Stimulated activated CD4-positive, alpha-beta T cell treated with anti-CD3 and anti-CD28 coated beads, Interleukin-4, amount 100 ng/mL, for 48 hours (primary cell): ENCODE measurements at regions not wholly inside any gene's neighbourhood (a gene's known extent, or its start where the extent isn't known, plus 50 kb on each side); places are given as distances from the start of the nearest gene placed in this dataset.
"Not testable (repeated sequence)": the region's sequence is repeated elsewhere in the genome, so short reads cannot be mapped to it uniquely, and the experiment has no call there.

Source experiments
- DNase-seq, 2 donors: peaks; one replicate each; pipeline ENCODE4 v3.0.0-alpha.2; 2020; ENCODE audit warnings: low read depth in 2 of 2

DNA sequence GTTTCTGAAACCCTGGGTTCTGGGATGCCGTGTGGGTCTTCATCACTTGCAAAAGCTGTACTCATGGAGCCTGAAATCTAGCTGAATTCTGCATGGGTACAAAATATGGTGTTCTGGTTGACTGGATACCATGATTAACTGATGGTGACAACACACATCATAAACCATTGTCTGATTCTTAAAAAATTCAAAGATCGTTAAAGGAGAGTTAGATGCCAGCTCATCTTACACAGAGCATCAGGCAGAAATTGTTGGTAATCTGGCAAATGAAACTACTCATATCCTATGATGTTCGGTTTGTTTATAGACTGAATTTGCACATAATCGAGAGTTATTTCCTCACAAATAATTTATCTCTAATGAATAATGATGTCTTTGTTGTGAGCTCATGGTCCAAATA is 218.1 kb upstream of the PKN2 start:
- no peak for DNase-seq

DNA sequence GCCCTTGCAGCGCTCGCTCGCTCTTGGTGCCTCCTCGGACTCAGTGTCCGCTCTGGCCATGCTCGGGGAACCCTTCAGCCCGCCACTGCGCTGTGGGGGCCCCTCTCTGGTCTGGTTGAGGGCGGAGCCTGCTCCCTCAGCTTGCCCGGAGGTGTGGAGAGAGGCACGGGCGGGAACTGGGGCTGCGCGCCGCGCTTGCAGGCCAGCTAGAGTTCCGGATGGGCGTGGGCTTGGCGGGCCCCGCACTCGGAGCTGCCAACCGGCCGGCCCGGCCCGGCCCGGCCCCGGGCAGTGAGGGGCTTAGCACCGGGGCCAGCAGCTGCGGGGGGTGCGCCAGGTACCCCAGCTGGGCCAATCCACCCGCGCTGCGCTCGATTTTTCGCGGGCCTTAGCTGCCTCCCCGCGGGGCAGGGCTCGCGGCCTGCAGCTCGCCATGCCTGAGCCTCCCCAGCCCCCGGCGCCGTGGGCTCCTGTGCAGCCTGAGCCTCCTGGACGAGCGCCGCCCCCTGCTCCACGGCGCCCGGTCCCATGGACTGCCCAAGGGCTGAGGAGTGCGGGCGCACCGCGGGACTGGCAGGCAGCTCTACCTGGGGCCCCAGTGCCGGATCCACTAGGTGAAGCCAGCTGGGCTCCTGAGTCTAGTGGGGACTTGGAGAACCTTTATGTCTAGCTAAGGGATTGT is 217.0 kb upstream of the PKN2 start:
- DNase-seq: no peak

DNA sequence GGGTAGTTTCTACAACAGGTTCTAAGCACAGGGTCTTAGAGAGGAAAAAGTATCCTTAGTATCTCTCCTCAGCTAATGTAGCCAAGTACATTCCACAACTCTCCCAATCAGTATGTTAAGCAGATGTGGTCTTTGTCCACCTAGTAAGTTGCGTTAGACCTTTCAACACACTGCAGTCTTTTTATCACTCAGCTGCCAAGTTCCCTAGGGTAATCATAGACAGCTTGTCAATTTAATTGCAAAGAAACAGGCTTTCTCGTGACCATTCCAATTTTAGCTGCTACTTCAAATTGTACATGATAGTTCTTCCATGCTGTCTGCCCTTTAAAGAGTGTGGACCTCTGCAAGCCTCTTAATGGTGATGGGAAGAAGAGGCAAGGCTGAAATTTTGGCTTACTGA is 211.8 kb upstream of the PKN2 start:
- DNase-seq: no peak

DNA sequence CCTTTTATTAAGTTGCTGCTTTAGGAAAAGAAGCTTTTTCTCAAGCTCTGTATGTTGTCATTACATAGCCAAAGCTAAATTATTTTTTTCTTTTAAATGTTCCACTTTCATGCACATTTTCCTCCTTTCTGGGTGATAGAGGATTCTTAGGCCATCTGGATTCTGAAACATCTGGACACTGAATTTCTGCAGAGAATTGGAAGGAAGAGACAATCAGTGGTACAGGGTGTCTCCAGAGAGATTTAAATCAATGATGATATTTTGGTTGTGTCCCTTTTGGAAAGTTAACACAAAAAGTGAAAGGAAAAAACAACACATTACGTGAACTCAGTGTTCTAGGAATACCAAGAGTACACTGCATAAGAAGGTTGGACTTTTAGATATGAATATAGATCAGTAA is 211.4 kb upstream of the PKN2 start:
- no peak for DNase-seq

- no peak for DNase-seq
These were observed 209.3 kb upstream of the PKN2 start for GRCh38 chr1:88474555-88475304.

DNA sequence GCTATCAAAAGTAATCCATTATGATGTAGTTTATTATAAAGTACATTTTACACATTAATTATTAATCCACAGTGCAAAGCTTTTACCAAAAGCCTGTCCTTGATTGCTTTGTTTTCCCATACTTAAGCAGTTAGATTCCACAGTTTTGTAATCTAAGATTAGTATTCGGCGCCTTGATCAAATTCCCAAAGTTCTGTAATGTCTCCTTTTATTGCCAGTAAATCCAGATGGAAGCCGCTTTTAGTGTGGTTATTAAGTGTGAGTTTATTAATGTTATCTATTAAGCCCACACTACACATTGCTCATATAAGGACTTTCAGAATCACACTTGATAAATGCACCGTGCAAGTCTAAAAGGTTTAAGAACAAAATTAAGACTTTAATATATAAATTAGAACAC is 199.2 kb upstream of the PKN2 start:
- no peak for DNase-seq

- DNase-seq: no peak
These were observed 195.8 kb upstream of the PKN2 start for GRCh38 chr1:88488237-88488636.

GRCh38 chr1:88490676-88491075 is 193.4 kb upstream of the PKN2 start:
- no peak for DNase-seq

DNA sequence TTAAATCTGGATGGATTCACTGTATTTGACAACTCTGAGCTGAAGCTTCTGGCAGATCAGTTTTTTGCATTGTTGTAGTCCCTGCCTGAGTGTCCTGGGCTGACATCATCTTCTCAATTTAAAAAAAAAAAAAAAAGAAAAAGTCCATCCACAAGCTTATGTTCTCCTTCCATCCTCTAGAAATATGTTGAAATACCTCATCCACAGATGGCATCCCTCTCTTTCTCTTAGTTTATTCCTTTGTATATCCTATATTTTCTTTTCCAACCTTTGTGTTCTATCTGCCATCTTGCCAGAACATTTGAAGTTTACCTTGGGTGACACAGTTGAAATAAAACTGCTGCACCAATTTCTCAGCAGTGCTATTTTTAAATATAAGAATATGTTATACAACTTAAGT is 184.4 kb upstream of the PKN2 start:
- no peak for DNase-seq

DNA sequence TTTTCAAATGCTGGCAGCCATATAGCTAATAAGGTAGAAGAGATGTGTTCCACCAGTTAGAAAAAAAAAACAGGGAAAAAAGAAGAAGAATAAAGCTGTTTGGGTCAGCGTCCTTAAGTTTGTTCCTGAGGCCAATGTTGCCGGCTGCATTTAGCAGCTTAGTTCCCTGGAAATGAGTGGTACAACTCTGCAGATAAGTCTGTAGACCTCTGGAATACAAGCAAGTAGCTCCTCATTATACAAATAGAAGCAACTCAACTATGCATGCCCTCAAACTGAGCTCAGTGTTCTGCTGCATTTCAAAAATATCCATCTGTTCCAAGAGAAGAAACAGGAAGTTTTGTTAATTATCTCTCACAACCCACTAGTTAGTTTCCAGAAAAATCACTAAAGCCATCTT is 181.2 kb upstream of the PKN2 start:
- no peak for DNase-seq

- DNase-seq: no peak
These were observed 180.4 kb upstream of the PKN2 start for GRCh38 chr1:88503646-88504045.

- no peak for DNase-seq
These were observed 179.5 kb upstream of the PKN2 start for GRCh38 chr1:88504601-88505000.

GRCh38 chr1:88509379-88509778 is 174.7 kb upstream of the PKN2 start:
- DNase-seq: no peak

- DNase-seq: no peak
These were observed 169.5 kb upstream of the PKN2 start for GRCh38 chr1:88514544-88515060.

GRCh38 chr1:88517499-88517898 is 166.6 kb upstream of the PKN2 start:
- not testable (repeated sequence) for DNase-seq

DNA sequence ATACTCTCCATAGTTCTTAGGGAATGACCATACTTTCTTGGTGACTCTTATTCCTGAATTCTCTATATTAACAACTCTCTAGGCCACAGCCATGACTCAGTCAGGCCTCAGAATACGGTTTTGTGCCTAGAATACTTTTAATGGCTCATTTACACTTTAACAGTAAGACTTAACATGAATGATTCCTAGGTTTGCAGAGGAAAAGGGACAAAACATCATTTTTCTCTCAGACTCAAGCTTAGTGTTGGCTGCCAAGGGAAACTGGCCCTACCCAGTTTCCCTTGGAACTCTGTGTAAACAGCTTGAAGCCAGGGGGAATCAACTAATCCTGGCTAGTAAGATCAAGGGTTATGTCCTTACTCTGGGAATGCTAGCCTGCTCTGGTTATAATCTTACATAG is 164.9 kb upstream of the PKN2 start:
- DNase-seq: no peak

DNA sequence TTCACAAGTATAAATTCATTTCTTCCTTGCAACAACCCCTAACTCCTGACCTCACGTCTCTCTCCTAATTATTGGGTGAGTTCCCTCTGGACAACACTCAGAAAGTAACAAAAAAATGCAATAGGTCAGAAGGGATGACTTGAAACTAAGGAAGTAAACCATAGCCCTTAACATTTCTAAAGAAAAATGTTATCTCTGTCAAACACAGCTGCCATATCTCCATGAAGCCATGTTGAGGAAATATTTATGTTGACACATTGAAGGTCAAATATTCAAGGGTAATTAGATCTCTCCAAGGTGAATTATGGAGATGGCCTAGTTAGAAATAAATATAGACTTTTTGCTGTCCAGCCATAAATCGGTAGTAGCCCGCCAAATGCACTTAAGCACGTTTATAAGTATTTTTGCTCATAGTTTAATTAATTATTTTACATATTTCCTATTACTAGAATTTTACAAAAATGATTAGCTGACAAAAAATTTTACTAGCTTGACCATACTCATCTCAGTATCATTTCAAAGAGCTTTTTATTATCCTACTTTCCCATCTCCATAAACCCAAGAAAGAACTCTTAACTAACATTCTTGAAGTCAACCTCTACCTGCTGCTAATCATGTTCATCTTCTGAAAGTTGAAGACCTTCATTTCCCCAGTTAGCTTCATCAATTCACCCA is 160.1 kb upstream of the PKN2 start:
- DNase-seq: no peak

DNA sequence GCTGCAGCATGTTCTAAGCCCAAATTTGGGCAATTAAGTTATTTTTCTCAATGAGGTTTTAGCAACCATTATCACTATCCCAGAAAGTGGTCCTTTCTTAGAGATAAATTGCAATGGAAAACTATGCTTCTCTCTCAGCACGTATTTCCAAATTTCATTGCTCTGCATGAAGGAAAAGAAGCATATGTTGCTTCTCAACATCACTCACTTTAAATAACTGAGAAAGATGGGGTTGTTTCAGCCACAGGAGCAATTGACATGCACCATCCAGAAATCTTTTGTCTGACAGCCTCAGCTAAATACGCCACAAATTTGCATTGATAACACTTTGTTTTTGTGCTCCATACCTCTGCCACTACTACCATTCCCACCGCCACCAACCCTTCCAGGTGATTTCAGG is 157.6 kb upstream of the PKN2 start:
- no peak for DNase-seq

DNA sequence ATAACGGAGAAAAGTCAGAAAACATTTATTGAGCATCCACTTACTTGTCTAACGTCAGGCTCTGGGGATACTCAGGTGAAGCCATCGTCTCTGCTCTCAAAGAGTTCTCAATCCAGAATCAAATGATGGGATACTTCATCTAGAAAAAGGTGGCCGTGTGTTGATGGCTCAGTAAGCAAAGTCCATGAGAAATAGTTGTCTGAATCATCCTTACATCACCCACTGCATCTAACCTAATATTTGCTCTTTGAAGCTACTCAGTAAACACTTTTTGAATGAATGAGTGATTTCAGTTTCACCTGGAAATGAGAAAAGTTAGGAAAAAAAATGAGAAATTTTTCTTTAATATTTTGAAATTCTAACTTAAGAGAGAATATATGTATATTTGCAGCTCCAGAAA is 155.3 kb upstream of the PKN2 start:
- DNase-seq: no peak

DNA sequence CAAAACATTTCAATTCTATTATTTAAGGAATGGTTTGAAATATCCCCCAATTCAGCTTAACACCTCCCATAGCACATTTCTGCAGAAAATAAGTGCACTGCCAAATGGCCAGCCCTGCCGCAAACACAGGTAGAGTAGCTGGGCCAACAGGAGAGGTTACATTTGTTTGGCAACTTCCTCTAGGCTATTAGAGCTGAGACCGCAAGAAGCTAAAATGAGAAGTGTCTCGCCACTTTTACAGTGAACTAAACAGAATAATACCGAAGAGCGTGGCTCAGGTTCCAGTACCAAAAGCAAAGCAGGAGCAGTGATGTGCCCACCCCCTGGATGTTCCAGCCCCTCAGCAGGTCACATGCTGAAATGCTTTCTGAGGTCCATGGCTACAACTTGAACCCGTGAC is 154.5 kb upstream of the PKN2 start:
- no peak for DNase-seq

GRCh38 chr1:88530246-88530645 is 153.8 kb upstream of the PKN2 start:
- no peak for DNase-seq

- DNase-seq: no peak
These were observed 146.3 kb upstream of the PKN2 start for GRCh38 chr1:88537787-88538186.
